Colonic mucosa (tissue), 4 donors: ENCODE measurements at regions not wholly inside any gene's neighbourhood (a gene's known extent, or its start where the extent isn't known, plus 50 kb on each side); places are given as distances from the start of the nearest gene placed in this dataset.

Experiments used
- DNase-seq: peaks from one replicate; pipeline ENCODE4 v3.0.0-alpha.2; 2020
- H3K27ac ChIP-seq: fragments of 200-600 bp; one replicate; pipeline ENCODE4 v1.8.0; 2021
- H3K27me3 ChIP-seq: fragments of 200-600 bp; one replicate; pipeline ENCODE4 v1.8.0; 2021
- H3K36me3 ChIP-seq: fragments of 200-600 bp; one replicate; pipeline ENCODE4 v1.8.0; 2021
- H3K4me1 ChIP-seq: fragments of 200-600 bp; one replicate; pipeline ENCODE4 v1.8.0; 2021; ENCODE audit warnings: mild to moderate bottlenecking
- H3K4me3 ChIP-seq: fragments of 200-600 bp; one replicate; pipeline ENCODE4 v1.8.0; 2021
- H3K9ac ChIP-seq, 2 donors: one replicate each; pipeline ENCODE4 v1.7.0; 2013; ENCODE audit warnings: control low read depth in 2 of 2, low read depth in 2 of 2, low read length in 2 of 2
- H3K9me3 ChIP-seq: fragments of 200-600 bp; one replicate; pipeline ENCODE4 v1.8.0; 2021
- intact Hi-C: fragments of 100-400 bp; cut with DNase I; formaldehyde crosslinking; loops from one replicate; pipeline ENCODE4 v1.14.1; 2022
- TF ChIP-seq, protein P1 (sequence below): fragments of 200-600 bp; IDR thresholded peaks from one replicate; pipeline ENCODE4 v1.8.0; 2022; ENCODE audit warnings: antibody characterized with exemption, mild to moderate bottlenecking
- donor health status: healthy.
- donor health status: DM: no; HTN: no; CAD: no.
- donor health status: DM: no; HTN: no; CAD: no.

DNA sequence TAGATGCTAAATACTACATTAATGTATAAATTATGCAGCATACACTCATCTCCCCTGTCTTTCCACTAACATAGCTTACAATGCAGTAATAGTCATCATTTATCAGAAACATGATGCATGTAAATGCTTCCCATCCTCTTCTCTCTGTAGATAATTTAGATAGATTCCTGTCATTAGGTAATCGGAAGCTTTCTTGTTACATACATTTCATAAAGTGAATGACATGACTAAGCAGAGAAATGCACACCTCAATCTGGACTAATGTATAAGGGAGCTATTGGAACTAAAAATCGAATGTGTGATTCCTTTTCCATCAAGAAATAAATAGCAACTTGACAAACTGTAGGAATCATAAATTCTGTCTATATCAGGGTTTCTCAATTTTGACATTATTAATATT is 273.4 kb downstream of the RASSF9 start:
- Histone ChIP-seq H3K27me3 (no peaks in the 10 kb centered on the region), H3K36me3 (no peaks in the 10 kb centered on the region)

DNA sequence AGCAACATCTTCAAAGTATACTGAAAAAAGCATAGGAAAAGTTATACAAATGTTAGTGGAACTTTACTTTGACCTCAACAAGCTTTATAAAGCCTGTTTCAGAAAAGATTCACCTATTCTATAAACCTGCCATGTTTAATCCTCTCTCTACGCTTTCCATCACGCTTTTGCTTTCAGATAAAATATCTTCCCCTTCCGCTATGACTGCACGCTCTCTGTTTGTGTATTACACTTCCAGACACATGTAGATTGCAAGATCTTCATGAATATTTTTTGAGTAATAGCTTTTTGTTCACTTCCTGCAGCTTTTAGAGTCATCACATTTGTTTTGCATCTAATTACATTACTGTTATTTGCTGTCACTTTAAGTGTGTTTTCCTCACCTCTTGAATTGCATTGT is 271.4 kb downstream of the RASSF9 start:
- Histone ChIP-seq H3K4me1 (no peaks in the 10 kb centered on the region), H3K27me3 (no peaks in the 10 kb centered on the region), H3K36me3 (no peaks in the 10 kb centered on the region), H3K9me3 (no peaks in the 10 kb centered on the region), H3K9ac (no peak overlapping the region), H3K27ac (no peak overlapping the region), H3K4me3 (no peak overlapping the region)
- intact Hi-C loops, result no loop called here
- DNase-seq, result no peak
- TF ChIP-seq, protein P1, sequence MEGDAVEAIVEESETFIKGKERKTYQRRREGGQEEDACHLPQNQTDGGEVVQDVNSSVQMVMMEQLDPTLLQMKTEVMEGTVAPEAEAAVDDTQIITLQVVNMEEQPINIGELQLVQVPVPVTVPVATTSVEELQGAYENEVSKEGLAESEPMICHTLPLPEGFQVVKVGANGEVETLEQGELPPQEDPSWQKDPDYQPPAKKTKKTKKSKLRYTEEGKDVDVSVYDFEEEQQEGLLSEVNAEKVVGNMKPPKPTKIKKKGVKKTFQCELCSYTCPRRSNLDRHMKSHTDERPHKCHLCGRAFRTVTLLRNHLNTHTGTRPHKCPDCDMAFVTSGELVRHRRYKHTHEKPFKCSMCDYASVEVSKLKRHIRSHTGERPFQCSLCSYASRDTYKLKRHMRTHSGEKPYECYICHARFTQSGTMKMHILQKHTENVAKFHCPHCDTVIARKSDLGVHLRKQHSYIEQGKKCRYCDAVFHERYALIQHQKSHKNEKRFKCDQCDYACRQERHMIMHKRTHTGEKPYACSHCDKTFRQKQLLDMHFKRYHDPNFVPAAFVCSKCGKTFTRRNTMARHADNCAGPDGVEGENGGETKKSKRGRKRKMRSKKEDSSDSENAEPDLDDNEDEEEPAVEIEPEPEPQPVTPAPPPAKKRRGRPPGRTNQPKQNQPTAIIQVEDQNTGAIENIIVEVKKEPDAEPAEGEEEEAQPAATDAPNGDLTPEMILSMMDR, result no peak

More for the DNA sequence above, 273.4 kb downstream of the RASSF9 start:
- TF ChIP-seq, protein P1, result no peak
- H3K27ac ChIP-seq, result no peak overlapping the region
- H3K4me3 ChIP-seq, result no peak overlapping the region
- no peaks in the 10 kb centered on the region for H3K4me1 ChIP-seq
- H3K9ac ChIP-seq, result no peak overlapping the region
- H3K9me3 ChIP-seq, result no peaks in the 10 kb centered on the region
- intact Hi-C loops, result no loop called here
- DNase-seq, result no peak

DNA sequence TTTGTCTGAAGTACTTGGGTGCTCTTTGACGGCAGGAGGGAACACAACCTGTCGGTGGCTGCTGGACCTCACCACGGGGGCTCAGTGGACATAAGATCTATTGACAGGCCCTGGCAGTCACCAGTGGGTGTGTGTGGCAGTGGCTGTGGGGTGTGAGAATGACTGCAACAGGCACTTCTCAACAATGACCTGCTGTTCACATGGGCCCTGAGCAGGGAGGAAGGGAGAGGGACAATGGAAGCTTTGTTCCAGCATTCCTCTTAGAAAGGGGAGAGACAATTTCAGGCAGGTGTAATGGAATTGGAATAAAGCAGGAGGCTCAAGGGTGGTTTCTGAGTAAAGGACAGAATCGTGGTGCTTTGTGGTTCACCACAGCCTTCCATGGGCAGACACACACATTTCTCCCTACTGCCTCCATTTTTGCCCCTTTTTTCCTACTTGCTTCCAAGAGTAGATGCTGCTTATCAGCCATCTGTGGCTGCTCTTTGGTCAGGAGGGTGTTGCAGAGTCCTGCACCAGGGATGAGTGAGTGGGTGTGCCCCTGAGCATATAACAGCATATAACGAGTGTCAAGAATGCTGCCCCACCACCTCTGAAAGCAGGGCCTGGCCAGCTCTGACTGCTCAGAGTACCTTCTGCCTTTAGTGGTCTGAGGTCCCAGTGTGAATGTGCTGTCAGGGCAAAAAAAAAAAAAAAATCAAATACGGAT is 267.7 kb downstream of the RASSF9 start:
- intact Hi-C loops, result no loop called here
- TF ChIP-seq, protein P1, result no peak
- Histone ChIP-seq H3K4me3 (no peak overlapping the region), H3K36me3 (no peaks in the 10 kb centered on the region), H3K27ac (no peak overlapping the region), H3K27me3 (no peaks in the 10 kb centered on the region), H3K4me1 (no peaks in the 10 kb centered on the region), H3K9me3 (no peaks in the 10 kb centered on the region), H3K9ac (no peak overlapping the region)
- DNase-seq, result no peak

DNA sequence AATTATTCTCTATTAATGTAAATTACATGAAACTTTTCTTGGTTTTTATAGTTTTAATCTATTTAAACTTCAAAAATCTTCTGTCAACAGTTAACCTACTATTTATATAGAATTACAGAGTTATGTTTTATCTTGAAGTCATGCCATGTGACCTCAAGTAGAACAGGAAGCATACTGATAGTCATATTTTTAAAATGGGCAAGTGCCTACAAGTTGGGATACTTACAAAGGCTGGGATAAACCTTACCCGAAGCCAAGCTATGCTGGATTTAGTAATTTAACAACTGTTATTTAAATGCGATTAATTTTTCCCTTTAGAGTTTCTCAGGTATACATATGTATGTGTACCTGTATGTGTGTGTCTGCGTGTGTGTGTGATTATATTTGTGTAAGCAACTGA is 266.9 kb downstream of the RASSF9 start:
- H3K4me3 ChIP-seq, result no peak overlapping the region
- no peak overlapping the region for H3K9ac ChIP-seq
- H3K27ac ChIP-seq, result no peak overlapping the region
- no peak for DNase-seq
- intact Hi-C loops, result no loop called here
- no peaks in the 10 kb centered on the region for H3K36me3 ChIP-seq
- H3K27me3 ChIP-seq, result no peaks in the 10 kb centered on the region
- TF ChIP-seq, protein P1, result no peak
- H3K4me1 ChIP-seq, result no peaks in the 10 kb centered on the region
- H3K9me3 ChIP-seq, result no peaks in the 10 kb centered on the region

DNA sequence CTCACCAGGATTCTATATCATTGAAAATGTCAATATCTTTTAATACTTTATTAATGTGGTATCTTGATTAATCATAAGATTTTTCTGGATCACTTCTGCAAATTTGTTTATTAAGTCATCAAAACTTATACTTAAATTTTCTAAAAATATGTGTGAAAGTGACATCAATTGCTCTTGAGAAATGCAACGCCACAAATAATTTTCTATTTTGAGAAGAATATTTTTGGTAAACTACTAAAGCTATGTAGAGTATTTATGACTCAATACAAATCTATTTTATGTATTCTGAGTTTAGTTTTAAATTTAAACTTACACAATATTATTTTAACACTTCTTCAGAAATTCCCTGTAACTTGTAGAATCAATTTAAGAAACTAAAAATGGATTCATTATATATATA is 263.3 kb downstream of the RASSF9 start:
- Histone ChIP-seq H3K4me3 (no peak overlapping the region), H3K9me3 (no peaks in the 10 kb centered on the region), H3K27me3 (no peaks in the 10 kb centered on the region), H3K27ac (no peak overlapping the region), H3K36me3 (no peaks in the 10 kb centered on the region), H3K4me1 (no peaks in the 10 kb centered on the region), H3K9ac (no peak overlapping the region)
- TF ChIP-seq, protein P1, result no peak
- intact Hi-C loops, result no loop called here
- DNase-seq, result no peak
